Kidney epithelial cell (primary cell): ENCODE measurements at regions not wholly inside any gene's neighbourhood (a gene's known extent, or its start where the extent isn't known, plus 50 kb on each side); places are given as distances from the start of the nearest gene placed in this dataset.

ENCODE experiments used
- DNase-seq: peaks from one replicate; pipeline ENCODE4 v3.0.0-alpha.2; 2010; ENCODE audit warnings: low read depth
- H3K27me3 ChIP-seq: 2 replicates; pipeline ENCODE4 v1.6.0; 2011; ENCODE audit warnings: low read length; ENCODE audit not compliant: control insufficient read depth, insufficient read depth
- H3K36me3 ChIP-seq: 2 replicates; pipeline ENCODE4 v1.5.1; 2011; ENCODE audit warnings: low read length; ENCODE audit not compliant: control insufficient read depth, insufficient read depth
- H3K4me3 ChIP-seq: 2 replicates; pipeline ENCODE4 v1.5.1; 2011; ENCODE audit warnings: low read depth, mild to moderate bottlenecking, control low read depth, low read length
- CTCF ChIP-seq: IDR thresholded peaks from 2 replicates; pipeline ENCODE4 v1.5.1; 2011; ENCODE audit warnings: mild to moderate bottlenecking, moderate library complexity, low read length, control low read depth, inconsistent platforms; ENCODE audit not compliant: insufficient read depth, poor library complexity, severe bottlenecking

GRCh38 chrX:110944751-110945675, 149.4 kb upstream of the CHRDL1 start:
- Histone ChIP-seq H3K36me3 (no peaks in the 10 kb centered on the region), H3K27me3 (peaks cover 15% of the 10 kb centered on the region), H3K4me3 (peak overlapping the region; percentile 1)
- no peak for DNase-seq
- no peak for TF ChIP-seq CTCF

GRCh38 chrX:110944311-110944750, 148.7 kb upstream of the CHRDL1 start:
- peaks cover 15% of the 10 kb centered on the region for H3K27me3 ChIP-seq
- H3K4me3 ChIP-seq: peak overlapping the region; percentile 5
- no peak for TF ChIP-seq CTCF
- no peak for DNase-seq
- H3K36me3 ChIP-seq: no peaks in the 10 kb centered on the region

GRCh38 chrX:110941906-110942305, 146.3 kb upstream of the CHRDL1 start:
- DNase-seq: no peak
- Histone ChIP-seq H3K4me3 (no peak overlapping the region), H3K27me3 (peaks cover 13% of the 10 kb centered on the region), H3K36me3 (no peaks in the 10 kb centered on the region)
- TF ChIP-seq CTCF: no peak

- Histone ChIP-seq H3K4me3 (no peak overlapping the region), H3K36me3 (no peaks in the 10 kb centered on the region), H3K27me3 (peaks cover 3% of the 10 kb centered on the region)
- no peak for TF ChIP-seq CTCF
- DNase-seq: no peak
These were observed 143.5 kb upstream of the CHRDL1 start for GRCh38 chrX:110938977-110939732.

GRCh38 chrX:110924871-110925270, 129.3 kb upstream of the CHRDL1 start:
- no peaks in the 10 kb centered on the region for H3K36me3 ChIP-seq
- no peak for DNase-seq
- H3K4me3 ChIP-seq: no peak overlapping the region
- no peak for TF ChIP-seq CTCF
- no peaks in the 10 kb centered on the region for H3K27me3 ChIP-seq
